T follicular helper cell (primary cell): ENCODE measurements at regions not wholly inside any gene's neighbourhood (a gene's known extent, or its start where the extent isn't known, plus 50 kb on each side); places are given as distances from the start of the nearest gene placed in this dataset.

Experiments used
- DNase-seq: peaks from one replicate; pipeline ENCODE4 v3.0.0-alpha.2; 2020; ENCODE audit warnings: low read depth

DNA sequence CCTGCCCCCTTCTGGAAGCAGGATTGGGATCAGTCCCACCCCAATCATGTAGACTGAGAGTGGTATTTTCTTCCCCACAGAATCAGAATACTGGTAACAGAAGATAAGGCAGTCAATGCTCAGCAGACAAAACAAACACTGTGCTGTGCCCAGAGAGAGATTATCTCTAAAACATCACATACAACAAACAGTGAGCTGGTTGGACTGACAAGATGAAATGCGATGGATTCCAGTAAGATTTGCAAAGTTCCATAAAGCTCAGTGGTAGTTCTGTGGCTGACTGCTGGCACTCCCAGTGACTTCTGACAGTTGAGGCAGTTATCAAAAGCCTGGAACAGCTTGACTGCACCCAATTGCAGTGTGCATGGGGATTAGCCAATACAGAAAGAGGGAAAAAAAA, 311.5 kb upstream of the MGAT5 start:
- DNase-seq: no peak

DNA sequence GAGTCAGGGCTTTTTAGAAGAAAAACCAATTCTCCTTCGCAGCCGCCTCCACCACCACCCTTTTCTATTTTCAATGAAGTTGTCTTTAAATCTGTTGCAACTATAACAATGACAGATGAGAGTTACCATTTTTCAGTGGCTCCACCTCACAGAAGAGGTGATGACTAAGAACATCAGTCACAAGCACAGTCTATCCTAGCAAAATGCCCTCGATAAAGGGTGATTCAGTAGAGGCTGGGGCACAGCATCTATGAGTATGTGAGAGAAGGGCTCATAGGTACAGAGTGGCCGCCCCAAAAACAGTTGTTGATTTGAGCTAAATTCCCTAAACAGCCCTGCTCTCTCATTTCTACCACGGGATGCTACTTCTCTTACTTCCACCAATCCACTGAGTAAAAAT, 310.8 kb upstream of the MGAT5 start:
- DNase-seq: no peak

DNA sequence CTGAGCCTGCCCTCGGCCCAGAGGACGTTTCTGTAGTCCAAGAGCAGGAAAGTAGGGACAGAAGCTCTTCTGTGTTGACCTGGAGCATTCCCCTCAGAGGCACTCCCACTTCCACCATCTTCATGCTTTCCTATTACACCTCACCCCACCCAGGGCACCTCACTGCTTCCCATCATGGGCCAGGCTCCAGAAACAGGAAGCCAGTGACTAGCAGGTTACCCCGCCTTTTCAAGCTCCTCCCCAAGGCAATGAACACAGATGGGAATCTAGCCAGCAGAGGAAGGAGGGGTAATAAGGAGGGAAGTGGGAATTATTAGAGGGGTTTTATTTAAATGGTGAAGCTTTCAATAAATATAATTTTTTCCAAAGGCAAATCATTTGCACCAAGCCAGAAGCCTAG, 308.8 kb upstream of the MGAT5 start:
- no peak for DNase-seq

DNA sequence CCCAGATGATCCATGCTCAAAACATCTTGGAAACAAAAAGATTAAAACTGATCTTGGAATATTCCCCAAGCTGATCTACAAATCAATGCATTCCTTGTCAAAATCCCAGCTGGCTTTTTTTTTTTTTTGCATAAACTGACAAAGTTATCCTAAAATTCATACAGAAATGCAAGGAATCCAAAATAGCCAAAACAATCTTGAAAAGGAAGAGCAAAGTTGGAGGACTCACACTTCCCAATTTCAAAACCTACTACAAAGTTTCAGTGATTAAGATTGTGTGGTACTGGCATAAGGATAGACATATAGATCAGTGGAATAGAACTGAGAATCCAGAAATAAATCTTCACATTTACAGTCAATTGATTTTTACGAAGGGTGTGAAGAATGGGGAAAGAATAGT, 306.8 kb upstream of the MGAT5 start:
- no peak for DNase-seq

DNA sequence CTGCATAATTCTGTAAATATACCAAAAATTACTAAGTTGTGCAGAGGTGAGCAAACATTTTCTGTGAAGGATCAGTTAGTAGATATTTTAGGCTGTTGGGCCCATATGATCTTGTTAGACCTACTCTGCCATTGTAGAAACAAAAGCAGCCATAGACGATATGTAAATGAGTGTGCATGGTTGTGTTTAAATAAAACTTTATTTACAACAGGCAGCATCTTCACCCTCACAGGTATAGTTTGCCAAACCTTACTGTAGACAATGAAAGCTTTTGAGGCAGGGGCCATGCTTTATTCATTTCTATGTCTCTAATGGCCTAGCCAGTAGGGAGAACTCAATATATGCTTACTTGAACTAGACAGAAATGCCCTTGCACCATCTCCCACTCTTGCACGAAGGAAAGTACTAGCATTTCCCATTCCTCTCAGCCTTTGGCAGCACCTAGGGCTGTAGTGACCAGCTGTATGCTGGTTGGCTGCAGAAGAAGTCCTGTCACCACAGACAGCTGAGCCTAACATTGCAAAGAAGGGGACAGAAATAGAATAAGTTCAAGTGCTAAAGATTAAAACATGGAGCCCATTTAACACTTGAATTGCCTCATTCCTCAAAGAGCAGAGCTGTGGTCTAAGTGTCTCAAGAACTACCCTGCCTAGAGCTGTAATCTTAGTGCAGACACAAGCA, 305.1 kb upstream of the MGAT5 start:
- no peak for DNase-seq

DNA sequence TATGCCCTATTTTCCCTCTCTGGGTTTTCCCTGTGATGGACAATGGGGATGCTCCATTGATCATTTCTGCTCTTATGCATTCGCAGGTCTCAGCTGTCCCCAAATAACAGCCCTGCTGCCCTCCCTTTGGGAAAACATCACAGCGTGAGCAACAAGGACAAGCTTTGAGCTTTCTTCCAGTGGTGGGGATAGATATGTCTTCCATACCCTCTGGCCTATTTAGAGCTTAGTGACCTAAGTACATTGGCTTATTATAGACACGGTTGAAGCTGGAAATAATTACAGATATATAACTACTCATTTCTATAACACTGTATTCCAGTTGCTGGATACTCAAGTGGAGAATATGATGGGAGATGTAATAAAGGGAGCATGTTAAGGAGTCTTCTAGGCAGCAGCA, 304.3 kb upstream of the MGAT5 start:
- no peak for DNase-seq

DNA sequence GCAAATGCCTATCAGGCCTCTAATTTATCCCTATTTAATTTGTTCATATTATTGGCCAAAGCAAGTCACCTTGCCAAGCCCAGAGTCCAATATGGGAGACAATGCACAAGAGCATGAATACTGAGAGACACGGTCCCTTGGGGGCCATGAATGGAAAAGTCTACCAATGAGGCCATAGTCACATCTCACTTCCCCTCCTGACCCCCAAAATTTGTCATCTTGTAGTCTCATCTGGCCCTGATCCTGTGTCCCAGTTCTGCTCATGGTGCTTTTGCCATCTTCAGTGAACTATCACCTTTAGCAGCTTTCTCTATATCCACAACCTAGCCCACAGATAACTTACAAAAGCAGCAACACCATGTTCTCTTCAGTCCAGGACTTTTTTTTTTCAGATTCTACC, 302.7 kb upstream of the MGAT5 start:
- no peak for DNase-seq

DNA sequence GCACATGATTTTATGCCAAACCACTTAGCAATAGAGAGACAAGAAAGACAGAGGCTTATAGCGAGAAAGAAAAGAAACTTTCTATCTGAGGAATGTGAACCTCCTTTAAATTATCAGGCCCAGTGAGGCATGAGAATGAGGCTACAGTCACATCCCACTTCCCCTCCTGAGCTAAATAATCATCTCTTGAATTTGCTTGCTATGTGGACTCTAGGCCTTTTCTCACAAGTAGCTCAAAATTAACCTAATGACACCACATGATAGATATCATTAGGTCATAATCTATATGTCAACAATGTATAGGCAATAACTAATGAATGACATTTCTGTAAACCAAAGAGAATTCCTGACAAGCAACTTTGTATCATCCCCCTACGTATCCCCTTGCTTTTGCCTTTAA, 301.5 kb upstream of the MGAT5 start:
- no peak for DNase-seq

DNA sequence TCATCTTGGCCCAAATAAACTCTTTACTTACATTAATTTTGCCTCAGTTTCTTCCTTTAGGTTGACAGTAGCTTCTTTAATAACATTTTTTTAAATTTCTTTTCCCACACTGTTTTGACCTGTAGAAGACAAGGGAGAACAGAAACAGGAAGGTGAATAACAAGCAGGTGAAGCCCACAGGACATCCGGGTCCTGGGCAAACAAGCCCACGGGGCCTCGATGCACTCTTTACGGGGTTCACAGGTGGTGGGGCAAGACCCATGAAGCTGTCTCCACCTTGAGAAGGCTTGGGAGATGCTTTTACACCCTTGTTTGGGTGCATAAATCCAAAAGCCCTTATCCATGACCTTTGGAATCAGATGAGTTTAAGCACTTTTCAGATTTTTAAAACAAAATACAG, 301.0 kb upstream of the MGAT5 start:
- DNase-seq: no peak

DNA sequence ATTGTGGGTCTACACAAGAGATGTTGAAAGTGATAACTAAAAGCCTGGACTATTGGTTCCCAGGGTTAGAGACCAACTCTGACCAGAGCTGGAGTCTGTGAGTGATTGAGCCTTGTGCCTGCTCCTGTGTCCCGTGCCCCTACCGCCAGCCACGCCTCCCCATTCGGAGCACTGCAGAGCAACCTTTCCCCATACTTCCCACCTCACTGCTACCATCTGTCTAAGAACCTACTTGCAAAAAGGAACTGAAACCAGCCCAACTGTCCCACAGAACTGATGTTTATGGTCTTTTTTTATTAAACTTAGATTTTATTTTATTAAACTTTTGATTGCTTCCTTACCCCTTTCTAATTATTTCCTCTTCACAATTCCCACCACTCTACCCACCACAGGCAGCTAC, 300.3 kb upstream of the MGAT5 start:
- no peak for DNase-seq

DNA sequence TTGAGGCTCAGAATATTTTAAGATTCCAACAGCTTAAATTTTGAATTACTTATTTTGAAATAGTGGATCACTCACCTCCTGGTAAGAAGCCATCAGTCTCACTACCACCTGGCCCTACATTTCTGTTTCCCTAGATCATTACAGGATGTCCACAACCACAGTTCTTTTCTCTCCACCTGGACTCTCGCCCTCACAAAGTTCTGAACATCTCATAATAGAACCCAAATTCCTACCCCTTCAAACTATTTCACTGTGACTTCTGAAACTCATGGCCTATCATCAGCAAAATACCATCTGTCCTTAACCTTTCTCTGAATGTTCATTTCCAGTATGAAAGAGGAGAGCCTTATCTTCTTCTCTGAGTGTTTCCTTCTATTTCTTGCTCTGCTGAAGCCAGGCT, 299.2 kb upstream of the MGAT5 start:
- no peak for DNase-seq

DNA sequence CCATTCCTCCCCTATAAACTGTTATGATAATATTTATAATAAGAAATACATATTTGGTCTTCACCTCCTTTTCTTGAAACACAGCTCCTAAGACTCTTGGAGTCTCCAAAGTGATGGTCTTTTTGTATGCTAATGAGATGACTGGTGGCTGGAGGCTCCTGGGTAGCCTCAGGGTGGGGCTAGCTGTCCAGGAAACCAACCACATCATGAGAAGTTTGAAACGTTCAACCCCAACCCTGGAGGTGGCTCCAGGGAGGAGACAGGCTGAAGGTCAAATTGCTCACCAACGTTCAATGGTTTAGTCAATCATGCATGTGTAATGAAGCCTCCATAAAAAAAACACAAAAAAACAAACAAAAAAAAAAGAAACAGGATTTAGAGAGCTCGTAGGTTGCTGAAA, 298.7 kb upstream of the MGAT5 start:
- no peak for DNase-seq

DNA sequence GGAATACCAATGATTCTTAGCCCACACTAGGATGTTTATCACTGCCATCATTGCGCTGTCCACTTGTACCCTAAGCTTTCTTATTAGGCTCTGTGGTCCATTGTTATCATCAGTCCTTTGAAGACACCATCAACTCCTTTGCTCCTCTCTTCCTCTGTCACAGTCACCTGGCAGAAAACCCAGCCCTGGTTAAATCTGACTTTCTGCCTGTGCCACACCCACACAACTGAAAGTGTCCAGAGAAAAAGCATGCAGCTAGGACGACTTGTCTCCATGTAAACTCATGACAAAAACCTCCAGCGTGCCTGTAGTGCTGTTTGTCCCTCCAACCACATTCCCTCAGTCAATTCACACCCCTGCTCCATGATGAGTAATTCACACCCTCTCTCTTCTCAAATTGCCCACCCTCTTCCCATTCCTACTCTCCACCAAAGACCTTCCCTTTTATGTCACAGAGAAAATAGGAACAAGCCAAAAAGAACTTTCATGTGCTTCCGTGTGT, 297.4 kb upstream of the MGAT5 start:
- DNase-seq: no peak

DNA sequence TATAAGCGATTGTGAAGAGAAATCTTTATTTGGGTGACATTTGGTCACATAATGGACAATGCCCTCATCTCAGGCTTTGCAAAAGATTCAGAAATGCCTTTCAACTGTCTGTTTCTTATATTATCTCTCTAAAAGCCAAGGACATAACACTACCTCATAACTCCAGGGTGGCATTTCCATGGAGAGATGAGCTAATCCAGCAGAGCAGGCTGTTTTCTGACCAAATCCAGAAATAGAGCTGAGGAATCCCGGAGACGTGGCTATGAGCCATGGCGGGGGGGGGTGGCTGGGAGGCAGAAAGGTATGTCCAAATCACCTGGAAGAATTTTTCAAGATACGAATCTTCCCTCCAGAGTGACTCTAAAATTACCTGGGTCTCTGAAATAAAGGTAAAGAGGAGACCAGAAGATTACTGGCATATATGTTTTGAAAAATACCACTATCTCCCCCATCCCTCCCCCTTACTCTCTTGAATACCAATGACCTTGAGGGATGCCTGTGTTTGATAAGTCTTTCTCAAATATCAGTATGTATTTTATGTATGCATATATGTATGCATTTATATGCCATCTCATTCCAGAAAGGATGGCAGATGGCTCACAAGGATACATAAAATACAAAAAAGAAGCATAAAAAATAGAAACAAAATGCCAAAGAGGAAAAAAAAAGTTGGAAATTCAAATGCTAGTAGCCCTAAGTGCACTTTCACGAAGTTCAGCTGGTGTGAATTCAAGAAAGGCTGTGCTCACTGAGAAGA, 296.0 kb upstream of the MGAT5 start:
- DNase-seq: no peak

DNA sequence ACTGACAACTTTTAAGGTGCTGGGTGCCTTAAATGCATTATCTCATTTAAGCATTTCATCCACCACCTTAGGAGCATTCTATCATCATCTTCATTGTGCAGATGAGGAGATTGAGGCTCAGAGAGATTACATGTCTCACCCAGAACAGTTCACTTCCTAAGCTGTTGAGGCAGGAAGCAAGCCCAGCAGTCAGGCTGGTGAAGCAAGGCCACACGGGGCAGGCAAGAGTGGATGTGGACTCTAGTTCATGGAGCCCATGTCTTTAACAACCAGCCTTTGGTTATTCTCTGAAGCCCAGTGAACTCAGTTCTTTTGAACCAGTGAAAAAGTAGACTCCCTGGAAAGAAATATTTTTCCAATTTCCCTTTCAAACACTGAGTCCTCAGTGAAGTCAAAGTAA, 294.8 kb upstream of the MGAT5 start:
- DNase-seq: no peak

DNA sequence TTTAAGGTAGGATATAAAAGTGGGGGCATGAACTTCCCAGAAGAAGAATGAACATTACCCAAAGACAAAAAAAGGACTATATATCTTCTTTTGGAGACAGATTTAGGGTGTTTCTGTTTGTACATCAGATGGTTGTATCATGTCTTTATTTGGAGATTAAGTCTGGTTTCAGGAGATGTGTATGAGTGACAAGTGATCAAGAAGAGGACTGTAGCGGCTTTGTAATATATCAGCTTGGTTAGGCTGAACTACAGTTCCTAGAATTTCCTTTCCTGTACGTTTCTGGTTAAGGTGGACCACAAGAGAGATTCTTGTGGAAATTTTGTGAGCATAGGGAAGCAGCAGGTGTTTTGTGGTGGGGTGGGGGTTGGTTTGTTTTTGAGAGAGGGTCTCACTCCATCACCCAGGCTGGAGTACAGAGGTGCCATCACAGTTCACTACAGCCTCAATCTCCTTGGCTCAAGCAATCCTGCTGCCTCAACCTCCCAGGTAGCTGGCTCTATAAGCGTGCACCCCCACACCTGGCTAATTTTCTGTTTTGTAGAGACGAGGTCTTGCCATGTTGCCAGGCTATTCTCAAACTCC, 287.1 kb upstream of the MGAT5 start:
- no peak for DNase-seq

DNA sequence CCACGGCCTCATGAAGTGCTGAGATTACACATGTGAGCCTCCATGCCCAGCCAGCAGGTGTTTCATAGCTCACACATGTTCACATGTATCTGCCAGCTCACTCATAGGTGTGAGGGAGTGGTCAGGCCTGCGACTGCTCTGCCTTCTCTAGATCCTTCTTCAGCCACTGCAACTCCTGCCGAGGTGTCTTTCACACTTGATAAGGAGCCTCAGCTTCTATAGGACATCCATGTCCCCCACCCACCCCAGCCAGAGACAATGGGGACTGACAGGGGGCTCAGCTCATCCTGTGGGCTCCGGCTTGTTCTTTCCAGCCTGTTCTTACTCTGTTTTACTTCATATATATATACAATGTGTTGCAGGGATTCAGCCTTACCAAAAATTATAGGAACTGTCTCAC, 286.5 kb upstream of the MGAT5 start:
- DNase-seq: no peak

DNA sequence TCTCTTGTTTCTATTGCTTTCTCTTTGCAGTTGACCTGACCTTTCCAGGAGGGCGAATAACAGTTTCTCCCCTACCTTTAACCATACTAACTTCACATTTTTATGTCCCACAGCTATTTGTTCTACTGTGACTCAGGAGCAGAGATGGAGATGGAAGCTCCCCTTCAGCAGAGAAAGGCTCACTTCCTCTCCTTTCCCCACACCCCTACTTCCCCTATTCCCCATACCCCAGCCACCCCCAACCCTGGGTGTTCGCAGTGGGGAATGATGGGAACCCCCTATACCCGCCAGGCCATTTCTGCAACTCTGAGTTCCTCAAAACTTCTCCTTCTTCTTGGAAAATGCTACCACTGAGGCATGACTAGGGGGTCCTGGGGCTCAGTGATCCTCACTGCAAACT, 285.4 kb upstream of the MGAT5 start:
- DNase-seq: no peak

DNA sequence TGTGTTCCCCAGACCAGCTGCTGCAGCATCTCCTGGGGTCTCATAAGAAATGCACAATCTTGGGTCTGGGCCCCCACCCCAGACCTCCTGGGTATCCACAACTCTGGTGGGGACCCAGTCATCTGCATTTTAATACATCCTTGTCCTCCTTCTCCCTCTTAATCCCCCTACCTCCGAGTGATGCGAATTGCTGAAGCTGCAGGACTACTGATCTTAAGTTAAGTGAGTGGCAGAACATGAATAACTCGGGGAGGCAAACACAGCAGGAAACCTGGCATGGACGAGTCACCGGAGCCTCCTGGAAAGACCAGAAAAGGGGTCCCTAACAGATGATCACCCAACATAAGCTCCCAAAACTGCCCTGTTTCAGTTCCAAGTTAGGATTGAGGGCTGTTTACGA, 283.2 kb upstream of the MGAT5 start:
- no peak for DNase-seq

DNA sequence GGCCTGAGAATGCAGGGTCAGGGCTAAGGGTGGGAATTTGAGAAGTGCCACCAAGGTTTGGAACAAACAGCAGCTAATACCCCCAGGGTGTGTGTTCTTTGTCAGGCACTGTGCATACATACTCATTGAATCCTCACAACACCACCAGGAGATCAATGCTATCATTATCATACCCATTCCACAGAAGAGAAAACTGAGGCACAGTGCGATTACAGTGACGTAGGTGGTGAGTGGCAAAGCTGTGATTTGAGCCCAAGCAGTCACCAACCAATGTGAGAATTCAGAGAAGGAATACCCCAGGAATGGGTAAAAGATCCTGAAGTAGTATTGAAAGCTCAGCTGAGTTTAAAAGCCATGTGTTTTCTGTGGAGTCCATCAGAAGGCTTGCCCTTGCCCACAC, 281.6 kb upstream of the MGAT5 start:
- no peak for DNase-seq

DNA sequence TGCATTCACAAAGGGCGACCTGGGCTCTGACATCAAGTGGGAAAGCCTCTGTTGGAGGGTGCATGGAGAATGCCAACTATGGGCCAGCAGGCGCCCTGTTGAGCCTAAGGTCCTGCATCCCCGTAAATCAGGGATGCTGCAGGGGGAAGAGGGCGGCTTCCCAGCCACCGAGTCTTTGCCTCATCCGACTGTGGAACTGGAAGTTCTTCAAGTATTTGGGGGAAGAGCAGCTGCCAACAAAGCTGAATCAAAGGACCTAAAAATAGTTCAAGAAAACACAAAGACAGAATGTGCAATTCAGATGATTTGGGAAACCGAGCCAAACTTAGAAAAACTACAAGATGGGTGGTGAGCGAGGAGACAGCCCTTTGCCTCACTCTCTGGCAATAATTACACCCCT, 281.1 kb upstream of the MGAT5 start:
- DNase-seq: no peak

DNA sequence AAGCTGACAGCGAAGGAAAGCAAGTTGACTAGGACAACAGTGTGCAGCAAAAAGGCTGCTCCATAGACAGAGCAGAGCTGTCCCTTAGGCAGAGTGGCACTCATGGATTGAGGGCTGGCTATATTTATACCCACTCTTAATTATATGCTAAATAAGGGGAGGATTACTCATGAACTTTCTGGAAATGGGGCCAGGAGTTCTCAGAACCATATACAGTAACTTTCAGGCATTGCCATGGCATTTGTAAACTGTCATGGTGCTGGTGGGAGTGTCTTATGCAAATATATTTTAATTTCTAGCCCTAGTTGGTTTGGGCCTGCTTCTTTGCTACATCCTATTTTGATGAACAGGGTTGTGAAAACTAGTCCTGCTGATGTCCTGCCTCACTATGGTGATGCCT, 279.5 kb upstream of the MGAT5 start:
- no peak for DNase-seq

DNA sequence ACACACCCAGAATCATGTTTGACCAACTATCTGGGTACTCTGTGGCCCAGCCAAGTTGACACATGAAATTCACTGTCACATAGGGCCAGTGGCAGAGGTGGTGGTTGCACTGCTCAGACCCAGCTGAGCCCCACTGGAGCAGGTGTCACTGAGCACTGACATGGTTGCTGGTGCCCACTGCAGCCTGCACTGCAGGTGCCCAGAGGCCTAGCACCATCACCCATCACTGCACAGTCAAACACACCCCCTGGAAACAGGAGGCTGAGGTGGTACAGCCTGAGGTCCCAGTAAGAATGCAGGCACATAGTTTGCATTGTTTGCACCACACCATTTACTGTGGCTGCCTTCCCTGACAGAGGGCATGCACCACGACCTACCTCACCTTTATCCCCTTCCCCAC, 278.7 kb upstream of the MGAT5 start:
- no peak for DNase-seq
